Esophagus squamous epithelium (tissue), 5 donors: ENCODE measurements at regions not wholly inside any gene's neighbourhood (a gene's known extent, or its start where the extent isn't known, plus 50 kb on each side); places are given as distances from the start of the nearest gene placed in this dataset.
A peak's percentile ranks its signal among the peaks of the same experiment; 100 is the strongest.

ENCODE experiments used
- DNase-seq: peaks from one replicate; lab custom pipeline; 2025; lab: John Stamatoyannopoulos, UW
- H3K27ac ChIP-seq, 4 donors: fragments of 200-600 bp; sonication (generic); one replicate each; pipeline ENCODE4 v1.5.1; 2016 to 2019; ENCODE audit warnings: mild to moderate bottlenecking in 1 of 4
- H3K27me3 ChIP-seq, 4 donors: fragments of 200-600 bp; sonication (generic); 1 replicate in 3 of 4; 2 replicates in 1 of 4; pipeline versions ENCODE4 v1.5.1 to v1.6.0; 2017 to 2021; ENCODE audit warnings: antibody characterized with exemption in 1 of 4
- H3K36me3 ChIP-seq, 3 donors: fragments of 200-600 bp; sonication (generic); one replicate each; pipeline ENCODE4 v1.5.1; 2016 to 2019
- H3K4me1 ChIP-seq, 3 donors: fragments of 200-600 bp; sonication (generic); one replicate each; pipeline ENCODE4 v1.5.1; 2017 to 2019
- H3K4me3 ChIP-seq, 4 donors: fragments of 200-600 bp; sonication (generic); 1 replicate in 3 of 4; 2 replicates in 1 of 4; pipeline ENCODE4 v1.5.1; 2016 to 2019; ENCODE audit warnings: mild to moderate bottlenecking in 2 of 4, moderate library complexity in 1 of 4
- H3K9me3 ChIP-seq, 3 donors: fragments of 200-600 bp; sonication (generic); one replicate each; pipeline ENCODE4 v1.5.1; 2016 to 2019
- CTCF ChIP-seq, 6 experiments: fragments of 450-650 bp in 4 of 6; fragments of 200-600 bp in 2 of 6; sonication (generic) in 2 of 6; IDR thresholded peaks; one replicate each; pipeline ENCODE4 v1.5.1; 2016 to 2019; ENCODE audit warnings: antibody characterized with exemption in 6 of 6, mild to moderate bottlenecking in 4 of 6, moderate library complexity in 4 of 6
- POLR2A ChIP-seq, 4 donors: fragments of 450-650 bp; IDR thresholded peaks; one replicate each; pipeline ENCODE4 v1.6.1; 2017; ENCODE audit warnings: antibody characterized with exemption in 4 of 4, mild to moderate bottlenecking in 4 of 4, moderate library complexity in 3 of 4
- WGBS, 2 donors: methylation state at CpG; one replicate each; pipeline ENCODE4 v1.1.5; 2018; 5-methylcytosine and 5-hydroxymethylcytosine counted together
- intact Hi-C: fragments of 100-400 bp; cut with DNase I; formaldehyde crosslinking; loops from one replicate; pipeline ENCODE4 v1.15.0; 2022
- donor health status: DM: yes; HTN: yes; CAD: no.

- no peak overlapping the region for H3K4me3 ChIP-seq
- H3K4me1 ChIP-seq = no peaks in the 10 kb centered on the region
- no peaks in the 10 kb centered on the region for H3K9me3 ChIP-seq
- intact Hi-C loops = no loop called here
- no peaks in the 10 kb centered on the region for H3K36me3 ChIP-seq
- H3K27me3 ChIP-seq = no peaks in the 10 kb centered on the region
- H3K27ac ChIP-seq = no peak overlapping the region
- TF ChIP-seq POLR2A (IDR thresholded peaks at IDR 0.05) = no peak
- no peak for TF ChIP-seq CTCF (IDR thresholded peaks at IDR 0.05)
- WGBS, 2 donors = 84 to 92% methylated on average over 8 of the region's 14 CpGs
- no peak for DNase-seq
Measured at GRCh38 chr2:101624706-101625332, 72.7 kb upstream of the MAP4K4 start.

- no peaks in the 10 kb centered on the region for H3K27me3 ChIP-seq
- TF ChIP-seq CTCF (IDR thresholded peaks at IDR 0.05) (no peak), POLR2A (IDR thresholded peaks at IDR 0.05) (no peak)
- DNase-seq = no peak
- intact Hi-C loops = no loop called here
- 64 to 77% methylated on average over 5 of the region's 5 CpGs for WGBS, 2 donors
- H3K9me3 ChIP-seq = no peaks in the 10 kb centered on the region
- no peaks in the 10 kb centered on the region for H3K36me3 ChIP-seq
- H3K27ac ChIP-seq = no peak overlapping the region
- H3K4me1 ChIP-seq = peaks cover 0 to 13% (median 0%) of the 10 kb centered on the region in 3 donors
- no peak overlapping the region for H3K4me3 ChIP-seq
Measured at GRCh38 chr2:101623031-101623521, 74.4 kb upstream of the MAP4K4 start.

- Histone ChIP-seq H3K27ac (no peak overlapping the region), H3K36me3 (no peaks in the 10 kb centered on the region), H3K9me3 (no peaks in the 10 kb centered on the region), H3K27me3 (no peaks in the 10 kb centered on the region), H3K4me1 (peaks cover 0 to 13% (median 0%) of the 10 kb centered on the region in 3 donors), H3K4me3 (no peak overlapping the region)
- intact Hi-C loops = no loop called here
- DNase-seq = no peak
- WGBS, 2 donors = 63 to 70% methylated on average over 8 to 12 of the region's 16 CpGs
- TF ChIP-seq CTCF (IDR thresholded peaks at IDR 0.05) (no peak), POLR2A (IDR thresholded peaks at IDR 0.05) (no peak)
Measured at GRCh38 chr2:101622210-101623030, 75.1 kb upstream of the MAP4K4 start.

- Histone ChIP-seq H3K4me1 (peaks cover 0 to 13% (median 0%) of the 10 kb centered on the region in 3 donors), H3K4me3 (peak overlapping the region in 2 of 4 donors; percentile 8 to 31), H3K9me3 (no peaks in the 10 kb centered on the region), H3K27ac (no peak overlapping the region), H3K27me3 (no peaks in the 10 kb centered on the region), H3K36me3 (no peaks in the 10 kb centered on the region)
- intact Hi-C loops = no loop called here
- no peak for DNase-seq
- 40 to 57% methylated on average over 10 of the region's 10 CpGs for WGBS, 2 donors
- TF ChIP-seq CTCF (IDR thresholded peaks at IDR 0.05) (no peak), POLR2A (IDR thresholded peaks at IDR 0.05) (no peak)
Measured at GRCh38 chr2:101619191-101619591, 78.3 kb upstream of the MAP4K4 start.

GRCh38 chr2:101617796-101618195, 79.7 kb upstream of the MAP4K4 start:
- intact Hi-C loops = no loop called here
- WGBS, 2 donors = 83 to 87% methylated on average over 7 to 8 of the region's 8 CpGs

More at GRCh38 chr2:101617796-101618195, 79.7 kb upstream of the MAP4K4 start:
- TF ChIP-seq CTCF (IDR thresholded peaks at IDR 0.05) = no peak
- TF ChIP-seq POLR2A (IDR thresholded peaks at IDR 0.05) = no peak
- Histone ChIP-seq H3K4me3 (no peak overlapping the region), H3K9me3 (no peaks in the 10 kb centered on the region), H3K27ac (no peak overlapping the region), H3K36me3 (no peaks in the 10 kb centered on the region), H3K4me1 (peaks cover 0 to 13% (median 0%) of the 10 kb centered on the region in 3 donors), H3K27me3 (no peaks in the 10 kb centered on the region)
- DNase-seq = no peak
